ENCODE measurements at regions not wholly inside any gene's neighbourhood (a gene's known extent, or its start where the extent isn't known, plus 50 kb on each side); places are given as distances from the start of the nearest gene placed in this dataset.

- TF ChIP-seq, protein P1, sequence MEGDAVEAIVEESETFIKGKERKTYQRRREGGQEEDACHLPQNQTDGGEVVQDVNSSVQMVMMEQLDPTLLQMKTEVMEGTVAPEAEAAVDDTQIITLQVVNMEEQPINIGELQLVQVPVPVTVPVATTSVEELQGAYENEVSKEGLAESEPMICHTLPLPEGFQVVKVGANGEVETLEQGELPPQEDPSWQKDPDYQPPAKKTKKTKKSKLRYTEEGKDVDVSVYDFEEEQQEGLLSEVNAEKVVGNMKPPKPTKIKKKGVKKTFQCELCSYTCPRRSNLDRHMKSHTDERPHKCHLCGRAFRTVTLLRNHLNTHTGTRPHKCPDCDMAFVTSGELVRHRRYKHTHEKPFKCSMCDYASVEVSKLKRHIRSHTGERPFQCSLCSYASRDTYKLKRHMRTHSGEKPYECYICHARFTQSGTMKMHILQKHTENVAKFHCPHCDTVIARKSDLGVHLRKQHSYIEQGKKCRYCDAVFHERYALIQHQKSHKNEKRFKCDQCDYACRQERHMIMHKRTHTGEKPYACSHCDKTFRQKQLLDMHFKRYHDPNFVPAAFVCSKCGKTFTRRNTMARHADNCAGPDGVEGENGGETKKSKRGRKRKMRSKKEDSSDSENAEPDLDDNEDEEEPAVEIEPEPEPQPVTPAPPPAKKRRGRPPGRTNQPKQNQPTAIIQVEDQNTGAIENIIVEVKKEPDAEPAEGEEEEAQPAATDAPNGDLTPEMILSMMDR (IDR thresholded peaks at IDR 0.05; ENCODE audit: low read length) = no peak
- TF ChIP-seq EZH2 (optimal IDR thresholded peaks at IDR 0.05; ENCODE audit: low read depth, low read length) = no peak
- no peak for TF ChIP-seq EZH2phosphoT487 (IDR thresholded peaks at IDR 0.05; ENCODE audit: low read length)
These were observed 444.3 kb upstream of the GRIA3 start for GRCh38 chrX:122739770-122740169.
